Tibial nerve (tissue), 4 donors: ENCODE measurements at regions not wholly inside any gene's neighbourhood (a gene's known extent, or its start where the extent isn't known, plus 50 kb on each side); places are given as distances from the start of the nearest gene placed in this dataset.

Experiments used
- DNase-seq, 2 donors: peaks; one replicate each; pipeline ENCODE4 v3.0.0-alpha.2; 2019; ENCODE audit warnings: low spot score in 2 of 2
- H3K27ac ChIP-seq, 4 donors: fragments of 200-600 bp; sonication (generic) in 3 of 4; one replicate each; pipeline ENCODE4 v1.5.1; 2017 to 2019; ENCODE audit warnings: mild to moderate bottlenecking in 1 of 4
- H3K27me3 ChIP-seq, 2 donors: fragments of 200-600 bp; sonication (generic) in 1 of 2; one replicate each; pipeline versions ENCODE4 v1.5.1 to v1.6.0; 2017 to 2019
- H3K36me3 ChIP-seq, 3 donors: fragments of 200-600 bp; sonication (generic); one replicate each; pipeline ENCODE4 v1.5.1; 2018 to 2019
- H3K4me1 ChIP-seq, 4 donors: fragments of 200-600 bp; sonication (generic) in 3 of 4; one replicate each; pipeline ENCODE4 v1.5.1; 2017 to 2019
- H3K4me3 ChIP-seq, 4 donors: fragments of 200-600 bp; sonication (generic) in 3 of 4; one replicate each; pipeline ENCODE4 v1.5.1; 2017 to 2019; ENCODE audit warnings: mild to moderate bottlenecking in 1 of 4, moderate library complexity in 1 of 4
- H3K9me3 ChIP-seq, 4 donors: fragments of 200-600 bp; sonication (generic) in 3 of 4; one replicate each; pipeline ENCODE4 v1.5.1; 2017 to 2019
- EP300 ChIP-seq, 2 donors: sonication (generic); formaldehyde crosslinking; IDR thresholded peaks; one replicate each; pipeline ENCODE4 v1.6.1; 2017; ENCODE audit warnings: antibody characterized with exemption in 2 of 2, mild to moderate bottlenecking in 1 of 2
- POLR2A ChIP-seq, 2 donors: fragments of 450-650 bp; IDR thresholded peaks; one replicate each; pipeline ENCODE4 v1.6.1; 2017; ENCODE audit warnings: antibody characterized with exemption in 2 of 2, mild to moderate bottlenecking in 2 of 2, moderate library complexity in 2 of 2
- WGBS, 2 donors: methylation state at CpG; one replicate each; pipeline ENCODE4 v1.1.5; 2018; 5-methylcytosine and 5-hydroxymethylcytosine counted together
- TF ChIP-seq, protein P1 (sequence below), 5 experiments: fragments of 200-600 bp in 3 of 5; fragments of 450-650 bp in 2 of 5; sonication (generic) in 3 of 5; IDR thresholded peaks; one replicate each; pipeline ENCODE4 v1.5.1; 2016 to 2019; ENCODE audit warnings: antibody characterized with exemption in 5 of 5, mild to moderate bottlenecking in 3 of 5, moderate library complexity in 2 of 5

GRCh38 chr4:135510582-135510981 lies 1309.0 kb upstream of the PABPC4L start:
- Histone ChIP-seq H3K4me3 (no peak overlapping the region), H3K9me3 (no peaks in the 10 kb centered on the region), H3K36me3 (no peaks in the 10 kb centered on the region), H3K4me1 (no peaks in the 10 kb centered on the region), H3K27ac (no peak overlapping the region), H3K27me3 (no peaks in the 10 kb centered on the region)
- DNase-seq: no peak
- TF ChIP-seq POLR2A (IDR thresholded peaks at IDR 0.05) (no peak), EP300 (IDR thresholded peaks at IDR 0.05) (no peak)
- TF ChIP-seq, protein P1, sequence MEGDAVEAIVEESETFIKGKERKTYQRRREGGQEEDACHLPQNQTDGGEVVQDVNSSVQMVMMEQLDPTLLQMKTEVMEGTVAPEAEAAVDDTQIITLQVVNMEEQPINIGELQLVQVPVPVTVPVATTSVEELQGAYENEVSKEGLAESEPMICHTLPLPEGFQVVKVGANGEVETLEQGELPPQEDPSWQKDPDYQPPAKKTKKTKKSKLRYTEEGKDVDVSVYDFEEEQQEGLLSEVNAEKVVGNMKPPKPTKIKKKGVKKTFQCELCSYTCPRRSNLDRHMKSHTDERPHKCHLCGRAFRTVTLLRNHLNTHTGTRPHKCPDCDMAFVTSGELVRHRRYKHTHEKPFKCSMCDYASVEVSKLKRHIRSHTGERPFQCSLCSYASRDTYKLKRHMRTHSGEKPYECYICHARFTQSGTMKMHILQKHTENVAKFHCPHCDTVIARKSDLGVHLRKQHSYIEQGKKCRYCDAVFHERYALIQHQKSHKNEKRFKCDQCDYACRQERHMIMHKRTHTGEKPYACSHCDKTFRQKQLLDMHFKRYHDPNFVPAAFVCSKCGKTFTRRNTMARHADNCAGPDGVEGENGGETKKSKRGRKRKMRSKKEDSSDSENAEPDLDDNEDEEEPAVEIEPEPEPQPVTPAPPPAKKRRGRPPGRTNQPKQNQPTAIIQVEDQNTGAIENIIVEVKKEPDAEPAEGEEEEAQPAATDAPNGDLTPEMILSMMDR (IDR thresholded peaks at IDR 0.05): no peak
- WGBS, 2 donors: 73 to 88% methylated on average over 1 of the region's 1 CpG

DNA sequence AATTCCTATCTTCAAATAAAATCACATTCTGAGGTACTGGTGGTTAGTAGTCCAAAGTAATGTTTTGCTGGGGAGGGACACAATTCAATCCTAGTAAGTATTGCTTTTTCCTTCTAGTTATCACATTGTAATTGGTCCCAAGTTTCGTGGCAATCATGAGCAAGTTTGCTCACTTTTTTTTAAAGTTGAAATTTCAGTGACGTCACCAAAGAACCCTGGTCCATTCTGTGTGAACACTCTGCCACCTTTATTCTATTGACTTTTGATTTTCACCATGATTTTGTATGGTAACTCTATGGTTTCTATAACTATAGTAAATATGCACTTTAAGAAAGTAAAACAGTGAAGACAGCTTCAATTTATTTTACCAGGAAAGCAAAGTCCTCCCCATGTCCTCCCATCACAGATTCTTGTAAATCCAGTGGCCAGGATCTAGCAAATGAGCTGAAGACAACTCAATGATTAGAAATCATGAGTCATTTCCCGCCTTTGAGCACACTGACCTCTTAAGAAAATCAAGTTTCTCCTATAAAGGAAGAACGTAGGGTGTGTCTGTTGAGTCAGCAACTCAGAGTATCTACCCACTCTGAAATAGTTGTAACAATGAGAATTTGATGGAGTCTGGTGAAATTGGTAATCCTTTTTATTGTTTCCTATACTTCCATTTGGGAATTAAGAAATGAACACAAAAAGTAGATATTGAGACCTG lies 1306.6 kb upstream of the PABPC4L start:
- no peaks in the 10 kb centered on the region for H3K27me3 ChIP-seq
- H3K9me3 ChIP-seq: no peaks in the 10 kb centered on the region
- 83 to 84% methylated on average over 4 of the region's 4 CpGs for whole genome bisulfite sequencing, 2 donors
- no peak for TF ChIP-seq EP300 (IDR thresholded peaks at IDR 0.05)
- TF ChIP-seq, protein P1 (IDR thresholded peaks at IDR 0.05): no peak
- TF ChIP-seq POLR2A (IDR thresholded peaks at IDR 0.05): no peak
- no peaks in the 10 kb centered on the region for H3K36me3 ChIP-seq
- H3K4me1 ChIP-seq: no peaks in the 10 kb centered on the region
- DNase-seq: no peak
- no peak overlapping the region for H3K4me3 ChIP-seq
- H3K27ac ChIP-seq: no peak overlapping the region

DNA sequence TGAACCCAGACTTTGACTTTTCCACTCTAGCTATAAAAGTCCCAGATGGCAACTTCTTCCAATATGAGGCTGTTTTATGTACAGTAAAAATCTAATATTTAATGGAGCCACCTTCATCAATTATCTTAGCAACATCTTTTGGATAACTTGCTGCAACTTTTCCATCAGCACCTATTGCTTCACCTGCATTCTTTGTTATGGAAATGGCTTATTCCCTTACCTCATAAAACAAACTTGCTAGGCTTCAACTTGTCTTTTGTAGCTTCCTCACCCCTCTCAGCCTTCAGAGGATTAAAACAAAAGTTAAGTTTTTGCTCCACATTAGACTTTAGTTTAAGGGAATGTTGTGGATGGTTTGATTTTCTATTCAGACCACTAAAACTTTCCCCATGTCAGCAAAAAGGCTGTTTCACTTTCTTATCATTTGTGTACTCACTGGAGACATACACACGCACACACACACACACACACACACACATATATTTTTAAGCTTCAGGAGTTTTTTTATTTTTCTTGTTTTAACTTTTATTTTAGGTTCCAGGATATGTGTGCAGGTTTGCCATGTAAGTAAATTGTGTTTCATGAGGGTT lies 1296.1 kb upstream of the PABPC4L start:
- H3K4me1 ChIP-seq: no peaks in the 10 kb centered on the region
- H3K36me3 ChIP-seq: no peaks in the 10 kb centered on the region
- no peak overlapping the region for H3K27ac ChIP-seq
- no peaks in the 10 kb centered on the region for H3K27me3 ChIP-seq
- TF ChIP-seq POLR2A (IDR thresholded peaks at IDR 0.05) (no peak), EP300 (IDR thresholded peaks at IDR 0.05) (no peak)
- TF ChIP-seq, protein P1 (IDR thresholded peaks at IDR 0.05): no peak
- no peak overlapping the region for H3K4me3 ChIP-seq
- WGBS, 2 donors: 40 to 86% methylated on average over 1 of the region's 1 CpG
- DNase-seq: no peak
- no peaks in the 10 kb centered on the region for H3K9me3 ChIP-seq

DNA sequence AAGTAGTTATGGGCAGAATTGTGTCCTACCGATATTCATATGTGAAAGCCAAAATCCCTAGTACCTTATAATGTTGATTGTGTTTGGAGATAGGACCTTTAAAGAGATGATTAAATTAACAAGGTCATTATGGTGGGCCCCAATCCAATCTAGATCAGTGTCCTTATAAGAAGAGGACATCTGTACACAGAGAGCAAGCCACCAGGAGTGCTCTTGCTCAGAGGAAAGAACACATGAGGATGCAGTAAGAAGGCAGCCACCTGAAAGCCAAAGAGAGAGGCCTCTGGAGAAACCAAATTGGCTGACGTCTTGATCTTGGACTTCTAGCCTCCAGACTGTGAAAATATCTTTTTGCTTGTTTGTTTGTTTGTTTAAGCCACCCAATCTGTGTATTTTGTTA lies 1290.8 kb upstream of the PABPC4L start:
- TF ChIP-seq EP300 (IDR thresholded peaks at IDR 0.05) (no peak), POLR2A (IDR thresholded peaks at IDR 0.05) (no peak)
- TF ChIP-seq, protein P1 (IDR thresholded peaks at IDR 0.05): no peak
- no peak overlapping the region for H3K27ac ChIP-seq
- DNase-seq: no peak
- no peaks in the 10 kb centered on the region for H3K9me3 ChIP-seq
- H3K36me3 ChIP-seq: no peaks in the 10 kb centered on the region
- H3K4me1 ChIP-seq: no peaks in the 10 kb centered on the region
- H3K4me3 ChIP-seq: no peak overlapping the region
- 75 to 86% methylated on average over 2 of the region's 2 CpGs for WGBS, 2 donors
- H3K27me3 ChIP-seq: no peaks in the 10 kb centered on the region

DNA sequence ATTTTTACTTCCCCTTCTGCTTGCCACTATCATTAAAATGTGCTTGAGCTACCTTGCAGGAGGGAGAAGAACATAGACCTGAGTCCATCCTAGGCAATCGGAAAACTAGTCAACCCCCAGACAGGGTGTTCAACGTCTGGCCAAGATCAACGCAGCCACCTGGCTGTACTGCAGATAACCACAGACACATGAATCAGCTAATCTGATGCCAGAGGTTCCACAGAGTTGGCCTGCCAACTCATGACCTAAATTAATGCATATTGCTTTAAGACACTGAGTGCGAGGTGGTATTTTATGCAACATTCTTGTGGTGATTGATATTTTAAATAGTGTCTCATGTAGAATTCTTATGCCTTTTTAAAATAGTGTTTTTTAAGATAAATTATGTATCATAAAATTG lies 1283.8 kb upstream of the PABPC4L start:
- no peak for DNase-seq
- no peak for TF ChIP-seq EP300 (IDR thresholded peaks at IDR 0.05)
- no peak for TF ChIP-seq POLR2A (IDR thresholded peaks at IDR 0.05)
- TF ChIP-seq, protein P1 (IDR thresholded peaks at IDR 0.05): no peak
- H3K4me3 ChIP-seq: no peak overlapping the region
- no peaks in the 10 kb centered on the region for H3K9me3 ChIP-seq
- H3K27ac ChIP-seq: no peak overlapping the region
- no peaks in the 10 kb centered on the region for H3K4me1 ChIP-seq
- H3K27me3 ChIP-seq: no peaks in the 10 kb centered on the region
- no peaks in the 10 kb centered on the region for H3K36me3 ChIP-seq
- 84 to 92% methylated on average over 4 of the region's 4 CpGs for WGBS, 2 donors
